PC-3 (cell line): ENCODE measurements at regions not wholly inside any gene's neighbourhood (a gene's known extent, or its start where the extent isn't known, plus 50 kb on each side); places are given as distances from the start of the nearest gene placed in this dataset.

ENCODE experiments used
- EZH2 ChIP-seq: fragments of 300-600 bp; sonication (generic); IDR thresholded peaks from one replicate; pipeline ENCODE4 v1.6.1; 2017; ENCODE audit warnings: antibody characterized with exemption, mild to moderate bottlenecking, low read length; ENCODE audit not compliant: unreplicated experiment
- TF ChIP-seq, protein P1 (sequence below): fragments of 300-600 bp; sonication (generic); conservative IDR thresholded peaks from 2 replicates; pipeline ENCODE4 v1.5.1; 2017; ENCODE audit warnings: antibody characterized with exemption, low read depth, mild to moderate bottlenecking, low read length

DNA sequence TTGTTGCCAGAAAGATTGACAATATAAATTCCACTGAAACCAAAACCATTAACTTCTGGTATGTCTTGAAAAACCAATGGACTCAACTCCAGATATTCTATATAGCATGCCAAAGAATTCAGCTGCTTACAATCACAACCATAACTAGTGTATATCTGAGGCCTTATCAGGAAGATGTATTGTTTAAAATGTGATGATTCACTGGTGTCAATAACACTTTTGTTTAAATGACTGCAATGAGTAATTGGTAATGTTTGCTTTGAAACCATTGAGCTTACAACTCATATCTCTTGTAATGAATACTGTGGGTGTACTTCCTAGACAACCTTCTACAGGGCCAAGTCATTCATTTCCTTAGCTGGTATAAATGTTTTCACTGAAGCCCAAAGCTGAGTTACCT is 727.9 kb upstream of the KCND2 start:
- TF ChIP-seq, protein P1, sequence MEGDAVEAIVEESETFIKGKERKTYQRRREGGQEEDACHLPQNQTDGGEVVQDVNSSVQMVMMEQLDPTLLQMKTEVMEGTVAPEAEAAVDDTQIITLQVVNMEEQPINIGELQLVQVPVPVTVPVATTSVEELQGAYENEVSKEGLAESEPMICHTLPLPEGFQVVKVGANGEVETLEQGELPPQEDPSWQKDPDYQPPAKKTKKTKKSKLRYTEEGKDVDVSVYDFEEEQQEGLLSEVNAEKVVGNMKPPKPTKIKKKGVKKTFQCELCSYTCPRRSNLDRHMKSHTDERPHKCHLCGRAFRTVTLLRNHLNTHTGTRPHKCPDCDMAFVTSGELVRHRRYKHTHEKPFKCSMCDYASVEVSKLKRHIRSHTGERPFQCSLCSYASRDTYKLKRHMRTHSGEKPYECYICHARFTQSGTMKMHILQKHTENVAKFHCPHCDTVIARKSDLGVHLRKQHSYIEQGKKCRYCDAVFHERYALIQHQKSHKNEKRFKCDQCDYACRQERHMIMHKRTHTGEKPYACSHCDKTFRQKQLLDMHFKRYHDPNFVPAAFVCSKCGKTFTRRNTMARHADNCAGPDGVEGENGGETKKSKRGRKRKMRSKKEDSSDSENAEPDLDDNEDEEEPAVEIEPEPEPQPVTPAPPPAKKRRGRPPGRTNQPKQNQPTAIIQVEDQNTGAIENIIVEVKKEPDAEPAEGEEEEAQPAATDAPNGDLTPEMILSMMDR: no peak
- TF ChIP-seq EZH2: no peak
